ENCODE measurements at regions not wholly inside any gene's neighbourhood (a gene's known extent, or its start where the extent isn't known, plus 50 kb on each side); places are given as distances from the start of the nearest gene placed in this dataset.

- no peak overlapping the region for H3K4me3 Mint-ChIP-seq
- no CpG with 5 or more reads among the region's 3 CpGs for WGBS (ENCODE audit: insufficient coverage)
Observed at GRCh38 chr5:163867738-163868137, 362.3 kb downstream of the MAT2B start.

GRCh38 chr5:163869581-163869980 is 364.2 kb downstream of the MAT2B start:
- Mint-ChIP-seq H3K4me3 (no peak overlapping the region), H3K9me3 (peaks cover 0 to 2% (median 0%) of the 10 kb centered on the region in 7 donors), H3K27me3 (ENCODE audit: low read depth in 3 of 3) (no peaks in the 10 kb centered on the region), H3K36me3 (no peaks in the 10 kb centered on the region), H3K4me1 (no peaks in the 10 kb centered on the region), H3K27ac (no peak overlapping the region)
- no peak for TF ChIP-seq CTCF (IDR thresholded peaks at IDR 0.05)
- no peak overlapping the region for H3K27ac ChIP-seq (ENCODE audit: low read depth in 1 of 2, low read length in 2 of 2)
- H3K9me3 ChIP-seq (replicated peaks in 1 of 2; ENCODE audit: control insufficient read depth in 1 of 2, insufficient read depth in 1 of 2, low read length in 2 of 2), result no peaks in the 10 kb centered on the region
- H3K27me3 ChIP-seq (ENCODE audit: control insufficient read depth in 2 of 2, insufficient read depth in 2 of 2, low read length in 2 of 2), result no peaks in the 10 kb centered on the region
- no peaks in the 10 kb centered on the region for H3K4me1 ChIP-seq (ENCODE audit: control insufficient read depth in 1 of 2, insufficient read depth in 2 of 2, low read length in 2 of 2)
- no peaks in the 10 kb centered on the region for H4K20me1 ChIP-seq (ENCODE audit: insufficient read depth, low read length)
- H3K36me3 ChIP-seq (replicated peaks in 1 of 2; ENCODE audit: control insufficient read depth in 1 of 2, insufficient read depth in 2 of 2, low read length in 2 of 2), result no peaks in the 10 kb centered on the region
- no peak overlapping the region for H2AFZ ChIP-seq (ENCODE audit: insufficient read depth, low read depth, low read length, poor library complexity, severe bottlenecking)
- H3K79me2 ChIP-seq (ENCODE audit: insufficient read depth, low read length), result no peaks in the 10 kb centered on the region
- no peak overlapping the region for H3K4me3 ChIP-seq (replicated peaks in 1 of 3; ENCODE audit: low read depth in 2 of 3, low read length in 3 of 3)
- H3K4me2 ChIP-seq (replicated peaks; ENCODE audit: extremely low read depth, low read length, poor library complexity, severe bottlenecking), result no peak overlapping the region
- intact Hi-C loops (cut with micrococcal nuclease), result no loop called here
- WGBS (ENCODE audit: insufficient coverage), result no CpG with 5 or more reads among the region's 6 CpGs
- no peak overlapping the region for H3K9ac ChIP-seq (ENCODE audit: insufficient read depth, low read length, poor library complexity, severe bottlenecking)
- no peak for DNase-seq

More at GRCh38 chr5:163867738-163868137, 362.3 kb downstream of the MAT2B start:
- Histone ChIP-seq H4K20me1 (ENCODE audit: insufficient read depth, low read length) (no peaks in the 10 kb centered on the region), H3K9ac (ENCODE audit: insufficient read depth, low read length, poor library complexity, severe bottlenecking) (no peak overlapping the region), H3K9me3 (replicated peaks in 1 of 2; ENCODE audit: control insufficient read depth in 1 of 2, insufficient read depth in 1 of 2, low read length in 2 of 2) (no peaks in the 10 kb centered on the region), H3K27ac (ENCODE audit: low read depth in 1 of 2, low read length in 2 of 2) (no peak overlapping the region), H3K27me3 (ENCODE audit: control insufficient read depth in 2 of 2, insufficient read depth in 2 of 2, low read length in 2 of 2) (no peaks in the 10 kb centered on the region), H3K4me3 (replicated peaks in 1 of 3; ENCODE audit: low read depth in 2 of 3, low read length in 3 of 3) (no peak overlapping the region), H3K79me2 (ENCODE audit: insufficient read depth, low read length) (no peaks in the 10 kb centered on the region), H3K4me2 (replicated peaks; ENCODE audit: extremely low read depth, low read length, poor library complexity, severe bottlenecking) (no peak overlapping the region), H2AFZ (ENCODE audit: insufficient read depth, low read depth, low read length, poor library complexity, severe bottlenecking) (no peak overlapping the region), H3K4me1 (ENCODE audit: control insufficient read depth in 1 of 2, insufficient read depth in 2 of 2, low read length in 2 of 2) (no peaks in the 10 kb centered on the region), H3K36me3 (replicated peaks in 1 of 2; ENCODE audit: control insufficient read depth in 1 of 2, insufficient read depth in 2 of 2, low read length in 2 of 2) (no peaks in the 10 kb centered on the region)
- Mint-ChIP-seq H3K27me3 (ENCODE audit: low read depth in 3 of 3) (no peaks in the 10 kb centered on the region), H3K4me1 (no peaks in the 10 kb centered on the region), H3K36me3 (no peaks in the 10 kb centered on the region), H3K9me3 (peaks cover 0 to 2% (median 0%) of the 10 kb centered on the region in 7 donors), H3K27ac (no peak overlapping the region)
- no peak for TF ChIP-seq CTCF (IDR thresholded peaks at IDR 0.05)
- intact Hi-C loops (cut with micrococcal nuclease), result no loop called here
- DNase-seq, result no peak

Data from CD14-positive monocyte (primary cell).